SK-N-SH (cell line): ENCODE measurements at regions not wholly inside any gene's neighbourhood (a gene's known extent, or its start where the extent isn't known, plus 50 kb on each side); places are given as distances from the start of the nearest gene placed in this dataset.

Source experiments
- CTCF ChIA-PET: fragments of 300-600, 350-600 bp; formaldehyde crosslinking; extraction: SDS; loops from one replicate; lab custom pipeline; 2021; lab: Yijun Ruan, JAX
- POLR2A ChIA-PET: fragments of 350-600 bp; sonication (Branson Sonifier 250); formaldehyde crosslinking; extraction: SDS; loops from one replicate; lab custom pipeline; 2020; ENCODE audit warnings: antibody characterized with exemption, inconsistent platforms; lab: Yijun Ruan, JAX
- DNase-seq: peaks from one replicate; pipeline ENCODE4 v3.0.0; 2012
- H2AFZ ChIP-seq: fragments of 200-600 bp; sonication (generic); 2 replicates; pipeline ENCODE4 v1.8.1; 2016; ENCODE audit warnings: antibody characterized with exemption, mild to moderate bottlenecking, low read depth
- H3F3A ChIP-seq: fragments of 200-600 bp; sonication (generic); replicated peaks from 2 replicates; pipeline ENCODE3; 2016; ENCODE audit warnings: antibody characterized with exemption, mild to moderate bottlenecking; ENCODE audit not compliant: insufficient read depth
- H3K27ac ChIP-seq, 2 experiments: fragments of 200-500 bp in 1 of 2; fragments of 200-600 bp in 1 of 2; sonication (Bioruptor generic) in 1 of 2; sonication (generic), shearing (Covaris generic) in 1 of 2; 2 replicates each; pipeline versions ENCODE4 v1.5.1 to v1.6.1; 2014 to 2016; ENCODE audit warnings: low read depth in 2 of 2, inconsistent platforms in 1 of 2, low read length in 1 of 2, mild to moderate bottlenecking in 1 of 2, mixed read lengths in 1 of 2
- H3K27me3 ChIP-seq: fragments of 200-600 bp; sonication (generic), shearing (Covaris generic); 2 replicates; pipeline ENCODE4 v1.6.1; 2016; ENCODE audit warnings: mixed run types; ENCODE audit not compliant: insufficient read depth
- H3K36me3 ChIP-seq, 2 experiments: fragments of 200-500 bp in 1 of 2; fragments of 200-600 bp in 1 of 2; sonication (Bioruptor generic) in 1 of 2; sonication (generic) in 1 of 2; replicated peaks in 1 of 2; 2 replicates each; pipeline versions ENCODE3 to v1.5.1; 2014 to 2016; ENCODE audit warnings: low read length in 1 of 2, mild to moderate bottlenecking in 1 of 2; ENCODE audit not compliant: insufficient read depth in 2 of 2, control insufficient read depth in 1 of 2
- H3K4me1 ChIP-seq, 2 experiments: fragments of 200-500 bp in 1 of 2; fragments of 200-600 bp in 1 of 2; sonication (Bioruptor generic) in 1 of 2; sonication (generic), shearing (Covaris generic) in 1 of 2; 2 replicates each; pipeline versions ENCODE4 v1.5.1 to v1.6.1; 2014 to 2016; ENCODE audit warnings: low read depth in 1 of 2, low read length in 1 of 2, mixed run types in 1 of 2; ENCODE audit not compliant: insufficient read depth in 2 of 2, control insufficient read depth in 1 of 2
- H3K4me2 ChIP-seq: fragments of 200-600 bp; sonication (generic), shearing (Covaris generic); 2 replicates; pipeline ENCODE4 v1.6.1; 2017; ENCODE audit warnings: mixed run types
- H3K4me3 ChIP-seq, 2 experiments: fragments of 200-500 bp in 1 of 2; fragments of 200-600 bp in 1 of 2; sonication (Bioruptor generic) in 1 of 2; sonication (generic), shearing (Covaris generic) in 1 of 2; 2 replicates each; pipeline versions ENCODE4 v1.5.1 to v1.8.1; 2014 to 2016; ENCODE audit warnings: low read depth in 2 of 2, inconsistent platforms in 1 of 2, low read length in 1 of 2, mild to moderate bottlenecking in 1 of 2, mixed read lengths in 1 of 2, moderate library complexity in 1 of 2
- H3K79me2 ChIP-seq: fragments of 200-600 bp; sonication (generic); 2 replicates; pipeline ENCODE4 v1.8.1; 2017; ENCODE audit warnings: mild to moderate bottlenecking; ENCODE audit not compliant: insufficient read depth
- H3K9ac ChIP-seq: fragments of 200-600 bp; sonication (generic); 2 replicates; pipeline ENCODE4 v1.6.1; 2017; ENCODE audit warnings: mixed run types
- H3K9me2 ChIP-seq: fragments of 200-600 bp; sonication (generic); 2 replicates; pipeline ENCODE4 v1.6.1; 2017; ENCODE audit warnings: mixed run types
- H3K9me3 ChIP-seq: fragments of 200-600 bp; sonication (generic); 2 replicates; pipeline ENCODE4 v1.6.1; 2017; ENCODE audit warnings: mixed run types, mild to moderate bottlenecking, moderate library complexity
- H4K20me1 ChIP-seq: fragments of 200-600 bp; sonication (generic); 2 replicates; pipeline ENCODE4 v1.6.1; 2017; ENCODE audit warnings: mild to moderate bottlenecking, mixed run types; ENCODE audit not compliant: insufficient read depth
- FOSL2 ChIP-seq: IDR thresholded peaks from 2 replicates; pipeline ENCODE4 v1.4.0; 2012; ENCODE audit warnings: low read depth, mild to moderate bottlenecking, moderate library complexity, borderline replicate concordance
- IRF3 ChIP-seq: fragments of 150-350 bp; IDR thresholded peaks from 2 replicates; pipeline ENCODE4 v1.6.1; 2016; ENCODE audit warnings: mild to moderate bottlenecking, low read depth, low read length
- JUND ChIP-seq: IDR thresholded peaks from 2 replicates; pipeline ENCODE4 v1.4.0; 2012
- RAD21 ChIP-seq: IDR thresholded peaks from 2 replicates; pipeline ENCODE4 v1.6.1; 2012; ENCODE audit warnings: mild to moderate bottlenecking, low read length
- RCOR1 ChIP-seq: fragments of 150-350 bp; IDR thresholded peaks from 2 replicates; pipeline ENCODE4 v1.6.1; 2017; ENCODE audit warnings: antibody characterized with exemption, low read length
- REST ChIP-seq: IDR thresholded peaks from 2 replicates; pipeline ENCODE4 v1.6.1; 2012; ENCODE audit warnings: mild to moderate bottlenecking, low read depth, low read length, moderate library complexity
- RXRA ChIP-seq: IDR thresholded peaks from 2 replicates; pipeline ENCODE4 v1.4.0; 2012; ENCODE audit warnings: low read depth, mild to moderate bottlenecking, borderline replicate concordance
- SIN3A ChIP-seq: IDR thresholded peaks from 2 replicates; pipeline ENCODE4 v1.6.1; 2012; ENCODE audit warnings: low read depth, mild to moderate bottlenecking, low read length, moderate library complexity, borderline replicate concordance
- TAF1 ChIP-seq: IDR thresholded peaks from 2 replicates; pipeline ENCODE4 v1.6.1; 2012; ENCODE audit warnings: low read depth, mild to moderate bottlenecking, low read length, moderate library complexity, borderline replicate concordance
- TCF12 ChIP-seq: IDR thresholded peaks from 2 replicates; pipeline ENCODE4 v1.4.0; 2012
- TEAD4 ChIP-seq: IDR thresholded peaks from 2 replicates; pipeline ENCODE4 v1.4.0; 2012; ENCODE audit warnings: mild to moderate bottlenecking, borderline replicate concordance; ENCODE audit not compliant: insufficient read depth
- USF1 ChIP-seq: IDR thresholded peaks from 2 replicates; pipeline ENCODE4 v1.4.0; 2012; ENCODE audit warnings: low read depth, borderline replicate concordance
- USF2 ChIP-seq: fragments of 150-350 bp; IDR thresholded peaks from 2 replicates; pipeline ENCODE4 v1.6.1; 2017; ENCODE audit warnings: antibody characterized with exemption, low read length, low read depth, borderline replicate concordance
- whole genome bisulfite sequencing: methylation state at CpG from one replicate; pipeline ENCODE4 v1.1.6; 2017; ENCODE audit warnings: low lambda C conversion rate; 5-methylcytosine and 5-hydroxymethylcytosine counted together

DNA sequence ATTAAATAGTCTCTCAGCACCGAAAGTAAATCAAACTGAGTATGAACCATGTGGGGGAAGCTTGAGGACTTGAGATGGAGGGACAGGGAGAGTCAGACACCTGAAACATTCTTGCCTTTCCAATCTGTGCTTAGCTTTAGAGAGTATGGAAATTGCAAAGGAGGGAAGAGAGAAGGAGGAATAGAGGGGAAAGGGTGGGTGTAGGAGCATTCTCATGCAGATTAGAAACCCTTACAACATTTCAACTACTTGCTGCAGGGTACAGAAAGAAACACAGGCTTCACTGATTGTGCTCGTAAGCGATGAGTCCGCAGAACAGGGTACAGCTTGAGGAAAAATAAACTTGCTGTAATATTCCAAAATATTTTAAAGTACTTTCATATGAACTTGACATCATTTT, 73.8 kb downstream of the NIBAN1 start:
- Histone ChIP-seq H3K4me3 (no peak overlapping the region), H3K79me2 (no peaks in the 10 kb centered on the region), H3K9me3 (no peaks in the 10 kb centered on the region), H4K20me1 (no peaks in the 10 kb centered on the region), H3K9ac (no peak overlapping the region), H3K27ac (no peak overlapping the region), H2AFZ (no peak overlapping the region), H3F3A (no peaks in the 10 kb centered on the region), H3K4me1 (no peaks in the 10 kb centered on the region), H3K36me3 (peaks cover 14 to 18% of the 10 kb centered on the region in 2 experiments), H3K4me2 (no peak overlapping the region), H3K27me3 (no peaks in the 10 kb centered on the region), H3K9me2 (no peaks in the 10 kb centered on the region)
- POLR2A ChIA-PET, result no interaction called here
- CTCF ChIA-PET, result no interaction called here
- TF ChIP-seq RCOR1, result no peak
- TF ChIP-seq RAD21, result no peak
- no peak for TF ChIP-seq TEAD4
- no peak for TF ChIP-seq FOSL2
- TF ChIP-seq USF2, result no peak
- TF ChIP-seq IRF3, result no peak
- no peak for TF ChIP-seq REST
- no peak for TF ChIP-seq JUND
- TF ChIP-seq USF1, result no peak
- no peak for TF ChIP-seq TCF12
- 98% methylated on average over 4 of the region's 4 CpGs for WGBS
- no peak for DNase-seq

DNA sequence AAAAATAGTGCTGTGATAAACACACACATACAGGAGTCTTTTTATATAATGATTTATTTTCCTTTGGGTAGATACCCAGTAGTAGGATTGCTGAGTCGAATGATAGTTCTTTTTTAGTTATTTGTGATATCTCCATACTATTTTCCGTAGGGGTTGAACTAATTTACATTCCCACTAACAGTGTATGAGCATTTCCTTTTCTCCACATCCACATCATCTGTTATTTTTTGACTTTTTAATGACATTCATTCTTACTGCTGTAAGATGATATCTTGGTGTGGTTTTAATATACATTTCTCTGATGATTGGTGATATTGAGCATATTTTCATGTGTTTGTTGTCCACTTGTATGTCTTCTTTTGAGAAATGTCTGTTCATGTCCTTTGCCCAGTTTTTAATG, 78.3 kb downstream of the NIBAN1 start:
- peaks cover 14 to 21% of the 10 kb centered on the region in 2 experiments for H3K36me3 ChIP-seq
- H3K9me3 ChIP-seq, result no peaks in the 10 kb centered on the region
- H4K20me1 ChIP-seq, result no peaks in the 10 kb centered on the region
- H3K4me1 ChIP-seq, result no peaks in the 10 kb centered on the region; a peak in 1 of 4 replicates
- no peak for DNase-seq
- H3K4me2 ChIP-seq, result no peak overlapping the region
- no peak overlapping the region for H2AFZ ChIP-seq
- H3K9me2 ChIP-seq, result no peaks in the 10 kb centered on the region
- no peaks in the 10 kb centered on the region for H3F3A ChIP-seq
- H3K9ac ChIP-seq, result no peak overlapping the region
- H3K79me2 ChIP-seq, result no peaks in the 10 kb centered on the region
- 61% methylated on average over 2 of the region's 2 CpGs for WGBS
- CTCF ChIA-PET, result no interaction called here
- no peak for TF ChIP-seq REST
- TF ChIP-seq RXRA, result no peak
- no peak for TF ChIP-seq TAF1
- TF ChIP-seq SIN3A, result no peak
- TF ChIP-seq, all 33 proteins: peak for 0
- no peak overlapping the region for H3K4me3 ChIP-seq
- POLR2A ChIA-PET, result no interaction called here
- no peak overlapping the region for H3K27ac ChIP-seq
- H3K27me3 ChIP-seq, result no peaks in the 10 kb centered on the region
